ENCODE measurements at regions not wholly inside any gene's neighbourhood (a gene's known extent, or its start where the extent isn't known, plus 50 kb on each side); places are given as distances from the start of the nearest gene placed in this dataset.

DNA sequence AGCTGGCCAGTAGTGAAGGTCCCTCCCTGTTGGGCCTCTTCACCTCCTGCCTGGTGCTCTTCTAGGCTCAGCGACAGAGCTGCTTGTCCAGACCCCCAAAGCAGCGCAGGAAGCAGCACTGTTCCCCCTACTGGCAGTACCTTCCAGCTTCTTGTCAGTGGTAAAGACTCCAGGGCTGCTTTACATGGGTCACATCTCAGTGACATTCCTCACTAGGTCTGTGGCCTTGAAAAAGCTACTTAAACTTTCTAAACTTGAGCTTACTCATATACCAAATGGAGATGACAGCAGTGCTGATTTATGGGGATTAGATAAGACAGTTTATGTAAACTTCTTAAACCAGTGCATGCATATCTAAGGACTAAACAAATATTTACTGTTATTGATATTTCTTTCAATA lies 117.3 kb downstream of the FAT4 start:
- no peaks in the 10 kb centered on the region for H3K79me2 ChIP-seq (ENCODE audit: control insufficient read depth, insufficient read depth, low read length)
- intact Hi-C loops (cut with micrococcal nuclease; ENCODE audit: unreplicated experiment) = no loop called here
- RAD21 ChIA-PET (ENCODE audit: unreplicated experiment) = no interaction called here
- no peaks in the 10 kb centered on the region for H3K27me3 ChIP-seq (replicated peaks in 1 of 2; ENCODE audit: control insufficient read depth in 2 of 2, insufficient read depth in 2 of 2, low read length in 1 of 2)
- 3% methylated on average over 2 of the region's 2 CpGs for WGBS (ENCODE audit: insufficient coverage, insufficient replicate concordance, low lambda C conversion rate, missing lambda C conversion rate)
- POLR2A ChIA-PET = no interaction called here
- H3K36me3 ChIP-seq (ENCODE audit: control insufficient read depth in 2 of 2, insufficient read depth in 2 of 2, low read length in 1 of 2) = no peaks in the 10 kb centered on the region
- ATAC-seq (peak; percentile 41; the same call in 1 of the 3 replicates), FAIRE-seq (no peak), DNase-seq (ENCODE audit: low read depth, low spot score) (no peak)
- BruUV-seq (replicated peaks) = no TSS peak
- no peak overlapping the region for H3K4me3 ChIP-seq
- no peaks in the 10 kb centered on the region for H4K20me1 ChIP-seq (ENCODE audit: control insufficient read depth, insufficient read depth)
- CTCF ChIA-PET = no interaction called here
- no peak overlapping the region for H3K27ac ChIP-seq (ENCODE audit: control insufficient read depth, insufficient read depth)
- H3K9ac ChIP-seq (ENCODE audit: control insufficient read depth, insufficient read depth, low read length) = no peak overlapping the region
- H3K4me2 ChIP-seq (ENCODE audit: control insufficient read depth, insufficient read depth) = no peak overlapping the region
- TF ChIP-seq TAF1 (IDR thresholded peaks at IDR 0.05; ENCODE audit: borderline replicate concordance, low read depth, low read length) (no peak), ZBED1 (IDR thresholded peaks at IDR 0.05; ENCODE audit: borderline replicate concordance) (no peak), CEBPB (IDR thresholded peaks at IDR 0.05; ENCODE audit: borderline replicate concordance in 1 of 2, low read depth in 2 of 2, low read length in 2 of 2) (no peak), KLF5 (IDR thresholded peaks at IDR 0.05; ENCODE audit: partially characterized antibody) (no peak), ZNF274 (IDR thresholded peaks at IDR 0.05; ENCODE audit: insufficient read depth, insufficient read length) (no peak), NR2C2 (IDR thresholded peaks at IDR 0.05; ENCODE audit: borderline replicate concordance, control insufficient read depth, insufficient read length, low read depth) (no peak), MYB (IDR thresholded peaks at IDR 0.05; ENCODE audit: borderline replicate concordance, low read depth, low read length) (no peak), SMARCA5 (IDR thresholded peaks at IDR 0.05) (no peak), BHLHE40 (IDR thresholded peaks at IDR 0.05; ENCODE audit: borderline replicate concordance in 1 of 2, low read depth in 2 of 2, low read length in 1 of 2) (no peak), RBBP5 (conservative IDR thresholded peaks at IDR 0.05) (no peak), CBFB (IDR thresholded peaks at IDR 0.05; ENCODE audit: low read depth) (no peak), SUPT20H (IDR thresholded peaks at IDR 0.05; ENCODE audit: borderline replicate concordance, control insufficient read depth, low read depth, low read length) (no peak), STAT1 (conservative IDR thresholded peaks at IDR 0.05) (no peak), ATF7 (IDR thresholded peaks at IDR 0.05; ENCODE audit: low read depth) (no peak), NFXL1 (IDR thresholded peaks at IDR 0.05; ENCODE audit: borderline replicate concordance) (no peak), NR2F1 (conservative IDR thresholded peaks at IDR 0.05) (no peak)
- TF ChIP-seq, protein P1, sequence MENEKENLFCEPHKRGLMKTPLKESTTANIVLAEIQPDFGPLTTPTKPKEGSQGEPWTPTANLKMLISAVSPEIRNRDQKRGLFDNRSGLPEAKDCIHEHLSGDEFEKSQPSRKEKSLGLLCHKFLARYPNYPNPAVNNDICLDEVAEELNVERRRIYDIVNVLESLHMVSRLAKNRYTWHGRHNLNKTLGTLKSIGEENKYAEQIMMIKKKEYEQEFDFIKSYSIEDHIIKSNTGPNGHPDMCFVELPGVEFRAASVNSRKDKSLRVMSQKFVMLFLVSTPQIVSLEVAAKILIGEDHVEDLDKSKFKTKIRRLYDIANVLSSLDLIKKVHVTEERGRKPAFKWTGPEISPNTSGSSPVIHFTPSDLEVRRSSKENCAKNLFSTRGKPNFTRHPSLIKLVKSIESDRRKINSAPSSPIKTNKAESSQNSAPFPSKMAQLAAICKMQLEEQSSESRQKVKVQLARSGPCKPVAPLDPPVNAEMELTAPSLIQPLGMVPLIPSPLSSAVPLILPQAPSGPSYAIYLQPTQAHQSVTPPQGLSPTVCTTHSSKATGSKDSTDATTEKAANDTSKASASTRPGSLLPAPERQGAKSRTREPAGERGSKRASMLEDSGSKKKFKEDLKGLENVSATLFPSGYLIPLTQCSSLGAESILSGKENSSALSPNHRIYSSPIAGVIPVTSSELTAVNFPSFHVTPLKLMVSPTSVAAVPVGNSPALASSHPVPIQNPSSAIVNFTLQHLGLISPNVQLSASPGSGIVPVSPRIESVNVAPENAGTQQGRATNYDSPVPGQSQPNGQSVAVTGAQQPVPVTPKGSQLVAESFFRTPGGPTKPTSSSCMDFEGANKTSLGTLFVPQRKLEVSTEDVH (IDR thresholded peaks at IDR 0.05; ENCODE audit: low read depth, partially characterized antibody) = no peak
- TF ChIP-seq, protein P2, sequence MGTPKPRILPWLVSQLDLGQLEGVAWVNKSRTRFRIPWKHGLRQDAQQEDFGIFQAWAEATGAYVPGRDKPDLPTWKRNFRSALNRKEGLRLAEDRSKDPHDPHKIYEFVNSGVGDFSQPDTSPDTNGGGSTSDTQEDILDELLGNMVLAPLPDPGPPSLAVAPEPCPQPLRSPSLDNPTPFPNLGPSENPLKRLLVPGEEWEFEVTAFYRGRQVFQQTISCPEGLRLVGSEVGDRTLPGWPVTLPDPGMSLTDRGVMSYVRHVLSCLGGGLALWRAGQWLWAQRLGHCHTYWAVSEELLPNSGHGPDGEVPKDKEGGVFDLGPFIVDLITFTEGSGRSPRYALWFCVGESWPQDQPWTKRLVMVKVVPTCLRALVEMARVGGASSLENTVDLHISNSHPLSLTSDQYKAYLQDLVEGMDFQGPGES (IDR thresholded peaks at IDR 0.05) = no peak
- TF ChIP-seq, protein P3, sequence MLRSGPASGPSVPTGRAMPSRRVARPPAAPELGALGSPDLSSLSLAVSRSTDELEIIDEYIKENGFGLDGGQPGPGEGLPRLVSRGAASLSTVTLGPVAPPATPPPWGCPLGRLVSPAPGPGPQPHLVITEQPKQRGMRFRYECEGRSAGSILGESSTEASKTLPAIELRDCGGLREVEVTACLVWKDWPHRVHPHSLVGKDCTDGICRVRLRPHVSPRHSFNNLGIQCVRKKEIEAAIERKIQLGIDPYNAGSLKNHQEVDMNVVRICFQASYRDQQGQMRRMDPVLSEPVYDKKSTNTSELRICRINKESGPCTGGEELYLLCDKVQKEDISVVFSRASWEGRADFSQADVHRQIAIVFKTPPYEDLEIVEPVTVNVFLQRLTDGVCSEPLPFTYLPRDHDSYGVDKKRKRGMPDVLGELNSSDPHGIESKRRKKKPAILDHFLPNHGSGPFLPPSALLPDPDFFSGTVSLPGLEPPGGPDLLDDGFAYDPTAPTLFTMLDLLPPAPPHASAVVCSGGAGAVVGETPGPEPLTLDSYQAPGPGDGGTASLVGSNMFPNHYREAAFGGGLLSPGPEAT (IDR thresholded peaks at IDR 0.05; ENCODE audit: low read depth) = no peak
- TF ChIP-seq, protein P4, sequence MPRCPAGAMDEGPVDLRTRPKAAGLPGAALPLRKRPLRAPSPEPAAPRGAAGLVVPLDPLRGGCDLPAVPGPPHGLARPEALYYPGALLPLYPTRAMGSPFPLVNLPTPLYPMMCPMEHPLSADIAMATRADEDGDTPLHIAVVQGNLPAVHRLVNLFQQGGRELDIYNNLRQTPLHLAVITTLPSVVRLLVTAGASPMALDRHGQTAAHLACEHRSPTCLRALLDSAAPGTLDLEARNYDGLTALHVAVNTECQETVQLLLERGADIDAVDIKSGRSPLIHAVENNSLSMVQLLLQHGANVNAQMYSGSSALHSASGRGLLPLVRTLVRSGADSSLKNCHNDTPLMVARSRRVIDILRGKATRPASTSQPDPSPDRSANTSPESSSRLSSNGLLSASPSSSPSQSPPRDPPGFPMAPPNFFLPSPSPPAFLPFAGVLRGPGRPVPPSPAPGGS (IDR thresholded peaks at IDR 0.05; ENCODE audit: borderline replicate concordance, insufficient read depth, low read depth, low read length, poor library complexity, severe bottlenecking) = no peak
- H3K4me1 ChIP-seq (ENCODE audit: control insufficient read depth, insufficient read depth, low read length) = no peaks in the 10 kb centered on the region
- H2AFZ ChIP-seq (ENCODE audit: control insufficient read depth, low read depth, low read length) = no peak overlapping the region
- in situ Hi-C loops (cut with MboI) = no loop called here
- H3K9me3 ChIP-seq (replicated peaks; ENCODE audit: control insufficient read depth, insufficient read depth, low read length) = no peaks in the 10 kb centered on the region
- SMC1A ChIA-PET (ENCODE audit: uncharacterized antibody, unreplicated experiment) = no interaction called here
